Ovary (tissue), 3 donors: ENCODE measurements at regions not wholly inside any gene's neighbourhood (a gene's known extent, or its start where the extent isn't known, plus 50 kb on each side); places are given as distances from the start of the nearest gene placed in this dataset.

Experiments
- POLR2A ChIP-seq: fragments of 450-650 bp; IDR thresholded peaks from one replicate; pipeline ENCODE4 v1.6.1; 2017; ENCODE audit warnings: antibody characterized with exemption, mild to moderate bottlenecking, moderate library complexity
- TF ChIP-seq, protein P1 (sequence below), 3 donors: fragments of 450-650 bp in 2 of 3; fragments of 200-600 bp in 1 of 3; IDR thresholded peaks; one replicate each; pipeline versions ENCODE4 v1.5.1 to v1.8.0; 2016 to 2022; ENCODE audit warnings: antibody characterized with exemption in 3 of 3, mild to moderate bottlenecking in 1 of 3
- donor health status: DM: no; HTN: no; CAD: no.

DNA sequence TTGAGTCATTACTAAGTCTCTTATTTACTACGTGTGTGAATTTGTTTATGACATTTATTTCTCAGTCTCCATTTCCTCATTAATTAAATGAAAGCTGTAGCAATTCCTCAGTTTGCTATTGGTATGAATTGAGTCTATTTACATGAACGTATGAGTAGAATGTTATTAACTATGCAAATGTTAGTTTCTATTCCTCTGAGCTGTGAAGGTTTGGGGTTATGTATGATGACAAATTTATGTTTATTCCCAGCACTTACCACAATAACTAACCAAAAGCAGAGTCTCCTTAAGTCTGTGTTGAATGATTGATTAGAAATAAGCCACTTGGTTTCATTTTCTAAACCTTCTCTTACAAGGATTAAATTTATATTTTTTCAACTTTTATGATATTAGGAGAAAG lies 1340.9 kb downstream of the FSCB start:
- TF ChIP-seq, protein P1, sequence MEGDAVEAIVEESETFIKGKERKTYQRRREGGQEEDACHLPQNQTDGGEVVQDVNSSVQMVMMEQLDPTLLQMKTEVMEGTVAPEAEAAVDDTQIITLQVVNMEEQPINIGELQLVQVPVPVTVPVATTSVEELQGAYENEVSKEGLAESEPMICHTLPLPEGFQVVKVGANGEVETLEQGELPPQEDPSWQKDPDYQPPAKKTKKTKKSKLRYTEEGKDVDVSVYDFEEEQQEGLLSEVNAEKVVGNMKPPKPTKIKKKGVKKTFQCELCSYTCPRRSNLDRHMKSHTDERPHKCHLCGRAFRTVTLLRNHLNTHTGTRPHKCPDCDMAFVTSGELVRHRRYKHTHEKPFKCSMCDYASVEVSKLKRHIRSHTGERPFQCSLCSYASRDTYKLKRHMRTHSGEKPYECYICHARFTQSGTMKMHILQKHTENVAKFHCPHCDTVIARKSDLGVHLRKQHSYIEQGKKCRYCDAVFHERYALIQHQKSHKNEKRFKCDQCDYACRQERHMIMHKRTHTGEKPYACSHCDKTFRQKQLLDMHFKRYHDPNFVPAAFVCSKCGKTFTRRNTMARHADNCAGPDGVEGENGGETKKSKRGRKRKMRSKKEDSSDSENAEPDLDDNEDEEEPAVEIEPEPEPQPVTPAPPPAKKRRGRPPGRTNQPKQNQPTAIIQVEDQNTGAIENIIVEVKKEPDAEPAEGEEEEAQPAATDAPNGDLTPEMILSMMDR (IDR thresholded peaks at IDR 0.05): no peak
- no peak for TF ChIP-seq POLR2A
